ENCODE measurements at regions not wholly inside any gene's neighbourhood (a gene's known extent, or its start where the extent isn't known, plus 50 kb on each side); places are given as distances from the start of the nearest gene placed in this dataset.

DNA sequence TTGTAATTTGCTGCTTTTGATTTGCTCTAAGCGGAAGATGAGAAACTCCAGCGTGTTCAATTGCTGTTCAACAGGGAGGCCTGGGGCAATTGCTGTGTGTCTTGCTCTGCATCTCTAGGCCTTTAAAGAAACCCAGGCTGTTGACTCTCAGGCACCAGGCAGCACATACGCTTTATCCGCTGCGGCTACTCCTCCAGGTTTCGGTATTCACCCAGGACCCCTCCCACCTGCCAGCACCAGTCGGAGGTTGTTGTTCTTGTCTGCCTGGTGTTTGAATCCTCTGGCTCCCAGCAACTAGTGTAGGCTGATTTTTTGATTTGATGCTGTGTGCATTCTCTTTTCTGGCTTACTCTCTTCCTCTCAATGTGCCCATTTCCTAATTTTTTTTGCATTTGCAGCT is 383.1 kb downstream of the TSN start:
- H3K9me3 Mint-ChIP-seq (ENCODE audit: unreplicated experiment) = no peaks in the 10 kb centered on the region
- TF ChIP-seq, protein P1, sequence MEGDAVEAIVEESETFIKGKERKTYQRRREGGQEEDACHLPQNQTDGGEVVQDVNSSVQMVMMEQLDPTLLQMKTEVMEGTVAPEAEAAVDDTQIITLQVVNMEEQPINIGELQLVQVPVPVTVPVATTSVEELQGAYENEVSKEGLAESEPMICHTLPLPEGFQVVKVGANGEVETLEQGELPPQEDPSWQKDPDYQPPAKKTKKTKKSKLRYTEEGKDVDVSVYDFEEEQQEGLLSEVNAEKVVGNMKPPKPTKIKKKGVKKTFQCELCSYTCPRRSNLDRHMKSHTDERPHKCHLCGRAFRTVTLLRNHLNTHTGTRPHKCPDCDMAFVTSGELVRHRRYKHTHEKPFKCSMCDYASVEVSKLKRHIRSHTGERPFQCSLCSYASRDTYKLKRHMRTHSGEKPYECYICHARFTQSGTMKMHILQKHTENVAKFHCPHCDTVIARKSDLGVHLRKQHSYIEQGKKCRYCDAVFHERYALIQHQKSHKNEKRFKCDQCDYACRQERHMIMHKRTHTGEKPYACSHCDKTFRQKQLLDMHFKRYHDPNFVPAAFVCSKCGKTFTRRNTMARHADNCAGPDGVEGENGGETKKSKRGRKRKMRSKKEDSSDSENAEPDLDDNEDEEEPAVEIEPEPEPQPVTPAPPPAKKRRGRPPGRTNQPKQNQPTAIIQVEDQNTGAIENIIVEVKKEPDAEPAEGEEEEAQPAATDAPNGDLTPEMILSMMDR (IDR thresholded peaks at IDR 0.05; ENCODE audit: unreplicated experiment) = no peak
- H3K4me3 Mint-ChIP-seq (ENCODE audit: unreplicated experiment) = no peak overlapping the region
- no peak for DNase-seq (ENCODE audit: low spot score)
- no peaks in the 10 kb centered on the region for H3K27me3 Mint-ChIP-seq (ENCODE audit: unreplicated experiment)
- H3K36me3 Mint-ChIP-seq (ENCODE audit: low read depth, unreplicated experiment) = no peaks in the 10 kb centered on the region
- H3K27ac Mint-ChIP-seq (ENCODE audit: unreplicated experiment) = no peak overlapping the region
- peaks cover 8% of the 10 kb centered on the region for H3K4me1 Mint-ChIP-seq (ENCODE audit: unreplicated experiment)

DNA sequence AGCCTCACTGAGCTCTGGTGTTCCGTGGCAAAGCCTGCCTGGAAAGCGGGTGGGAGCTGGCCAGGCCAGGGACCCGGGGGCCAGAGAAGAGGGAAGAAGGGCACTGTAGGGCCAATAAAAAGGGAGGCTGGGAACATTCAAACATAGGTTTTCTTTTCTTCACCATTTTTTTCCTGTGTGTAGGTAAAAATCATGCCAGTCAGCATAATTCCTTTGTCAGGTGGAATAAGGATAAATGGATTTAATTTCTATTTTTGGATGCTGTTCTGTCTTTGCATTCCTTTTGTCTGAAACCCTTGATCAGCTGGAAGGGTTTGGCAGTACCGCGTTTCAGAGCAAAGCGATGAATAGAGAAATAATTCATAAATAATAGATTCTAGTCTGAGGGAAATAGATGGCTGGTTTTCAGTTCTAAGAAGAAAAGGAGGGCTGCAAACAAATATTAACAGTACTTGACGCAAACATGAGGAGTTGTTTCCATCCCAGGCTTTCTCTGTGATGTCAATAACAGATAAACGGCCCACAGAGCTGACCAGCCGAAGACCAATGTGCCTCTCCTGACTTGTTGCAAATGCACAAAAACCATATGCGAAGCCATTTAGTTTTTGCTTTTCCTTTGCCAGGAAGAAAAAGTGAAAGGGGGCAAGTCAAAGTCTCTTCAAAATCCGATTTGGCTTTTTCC is 384.4 kb downstream of the TSN start:
- H3K9me3 Mint-ChIP-seq (ENCODE audit: unreplicated experiment) = no peaks in the 10 kb centered on the region
- no peaks in the 10 kb centered on the region for H3K27me3 Mint-ChIP-seq (ENCODE audit: unreplicated experiment)
- H3K4me3 Mint-ChIP-seq (ENCODE audit: unreplicated experiment) = no peak overlapping the region
- TF ChIP-seq, protein P1 (IDR thresholded peaks at IDR 0.05; ENCODE audit: unreplicated experiment) = no peak
- no peaks in the 10 kb centered on the region for H3K36me3 Mint-ChIP-seq (ENCODE audit: low read depth, unreplicated experiment)
- H3K4me1 Mint-ChIP-seq (ENCODE audit: unreplicated experiment) = peaks cover 8% of the 10 kb centered on the region
- no peak for DNase-seq (ENCODE audit: low spot score)
- no peak overlapping the region for H3K27ac Mint-ChIP-seq (ENCODE audit: unreplicated experiment)

DNA sequence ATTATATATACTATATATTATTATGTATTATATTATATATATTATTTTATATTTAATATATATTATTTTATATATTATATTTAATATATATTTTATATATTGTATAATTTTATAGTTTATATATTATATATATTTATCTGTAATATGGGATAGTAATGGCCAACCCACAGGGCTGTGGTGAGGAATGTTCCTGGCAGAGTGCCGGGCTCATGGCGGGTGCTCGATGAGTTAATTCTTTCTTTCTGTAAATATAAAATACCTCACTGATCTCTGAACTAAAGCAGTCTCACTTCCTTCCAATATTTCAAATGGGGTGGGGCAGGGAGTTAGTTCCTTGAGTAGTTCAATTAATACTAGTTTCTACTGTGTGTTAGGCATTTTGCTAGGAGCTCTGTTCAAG is 389.4 kb downstream of the TSN start:
- Mint-ChIP-seq H3K9me3 (ENCODE audit: unreplicated experiment) (no peaks in the 10 kb centered on the region), H3K27ac (ENCODE audit: unreplicated experiment) (no peak overlapping the region), H3K36me3 (ENCODE audit: low read depth, unreplicated experiment) (no peaks in the 10 kb centered on the region), H3K4me1 (ENCODE audit: unreplicated experiment) (no peaks in the 10 kb centered on the region), H3K27me3 (ENCODE audit: unreplicated experiment) (peaks cover 2% of the 10 kb centered on the region), H3K4me3 (ENCODE audit: unreplicated experiment) (no peak overlapping the region)
- DNase-seq (ENCODE audit: low spot score) = no peak
- TF ChIP-seq, protein P1 (IDR thresholded peaks at IDR 0.05; ENCODE audit: unreplicated experiment) = no peak

DNA sequence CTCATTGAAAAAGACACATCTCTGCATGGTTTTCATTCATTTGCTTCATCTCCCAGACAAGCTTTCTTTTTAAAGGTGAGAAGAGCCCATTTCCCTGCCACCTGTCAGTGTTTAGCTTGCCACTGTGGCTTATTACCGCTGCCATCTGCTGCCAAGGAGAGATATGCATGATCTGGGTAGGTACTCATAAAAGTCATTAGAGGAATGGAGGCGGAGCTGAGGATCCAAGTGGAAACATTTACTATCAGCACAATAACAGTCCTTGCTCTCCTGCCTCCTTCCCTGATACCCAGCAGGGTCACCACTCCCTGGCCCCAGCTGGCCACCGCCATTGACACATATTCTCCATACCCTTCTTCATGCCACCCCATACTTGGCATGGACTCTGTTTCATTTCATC is 390.4 kb downstream of the TSN start:
- Mint-ChIP-seq H3K27me3 (ENCODE audit: unreplicated experiment) (peaks cover 4% of the 10 kb centered on the region), H3K9me3 (ENCODE audit: unreplicated experiment) (no peaks in the 10 kb centered on the region), H3K4me3 (ENCODE audit: unreplicated experiment) (no peak overlapping the region), H3K36me3 (ENCODE audit: low read depth, unreplicated experiment) (no peaks in the 10 kb centered on the region), H3K4me1 (ENCODE audit: unreplicated experiment) (peaks cover 6% of the 10 kb centered on the region), H3K27ac (ENCODE audit: unreplicated experiment) (no peak overlapping the region)
- TF ChIP-seq, protein P1 (IDR thresholded peaks at IDR 0.05; ENCODE audit: unreplicated experiment) = no peak
- no peak for DNase-seq (ENCODE audit: low spot score)

DNA sequence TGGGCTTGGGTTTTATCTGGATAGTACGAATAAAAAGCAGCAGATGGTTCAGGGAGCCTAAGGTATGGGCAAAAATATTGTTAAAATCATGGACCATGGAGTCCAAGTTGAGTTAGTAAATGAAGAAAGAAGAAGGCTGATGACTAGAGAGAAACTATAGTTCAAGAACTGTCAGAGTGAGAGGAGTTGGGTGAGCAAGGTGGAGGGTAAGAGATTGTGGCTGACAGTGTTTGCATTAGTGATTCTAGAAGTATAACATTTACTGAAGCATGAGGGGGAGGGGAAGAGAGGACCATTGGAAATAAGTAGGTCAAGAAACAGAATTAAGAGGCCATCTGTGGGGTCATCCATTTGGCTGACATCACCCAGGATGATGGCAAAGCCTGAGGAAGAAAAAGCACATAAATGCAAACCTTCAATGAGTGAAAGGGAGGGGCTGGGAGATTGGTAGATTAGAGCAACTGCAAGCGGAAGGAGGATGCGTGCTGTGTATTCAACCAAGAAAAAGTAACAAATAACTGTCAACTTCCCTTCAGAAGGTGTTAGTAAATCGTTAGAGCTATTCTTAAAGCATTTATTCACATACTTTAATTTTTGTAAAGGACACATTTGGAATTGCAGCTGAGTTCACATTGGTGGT is 392.8 kb downstream of the TSN start:
- Mint-ChIP-seq H3K4me1 (ENCODE audit: unreplicated experiment) (peaks cover 11% of the 10 kb centered on the region), H3K27ac (ENCODE audit: unreplicated experiment) (no peak overlapping the region), H3K9me3 (ENCODE audit: unreplicated experiment) (no peaks in the 10 kb centered on the region), H3K36me3 (ENCODE audit: low read depth, unreplicated experiment) (no peaks in the 10 kb centered on the region), H3K4me3 (ENCODE audit: unreplicated experiment) (no peak overlapping the region), H3K27me3 (ENCODE audit: unreplicated experiment) (peaks cover 6% of the 10 kb centered on the region)
- no peak for DNase-seq (ENCODE audit: low spot score)
- TF ChIP-seq, protein P1 (IDR thresholded peaks at IDR 0.05; ENCODE audit: unreplicated experiment) = no peak

Measured in endothelial cell (in vitro differentiated cells).